Activated CD8-positive, alpha-beta memory T cell treated with anti-CD3 and anti-CD28 coated beads for 1 hour (primary cell): ENCODE measurements at regions not wholly inside any gene's neighbourhood (a gene's known extent, or its start where the extent isn't known, plus 50 kb on each side); places are given as distances from the start of the nearest gene placed in this dataset.

Source experiments
- DNase-seq, 2 donors: peaks; one replicate each; pipeline ENCODE4 v3.0.0-alpha.2; 2020; ENCODE audit warnings: low read depth in 1 of 2; ENCODE audit errors: extremely low read depth in 1 of 2

- no peak for DNase-seq
Measured at GRCh38 chr17:79185671-79186070, 111.0 kb downstream of the ENGASE start.

GRCh38 chr17:79184219-79184618, 109.6 kb downstream of the ENGASE start:
- DNase-seq = no peak

- no peak for DNase-seq
Measured at GRCh38 chr17:79183293-79184158, 108.9 kb downstream of the ENGASE start.

- no peak for DNase-seq
Measured at GRCh38 chr17:79183043-79183292, 108.3 kb downstream of the ENGASE start.

- DNase-seq = no peak
Measured at GRCh38 chr17:79182176-79183042, 107.8 kb downstream of the ENGASE start.

- no peak for DNase-seq
Measured at GRCh38 chr17:79180358-79181005, 105.9 kb downstream of the ENGASE start.

- DNase-seq = no peak
Measured at GRCh38 chr17:79179334-79179733, 104.7 kb downstream of the ENGASE start.

- no peak for DNase-seq
Measured at GRCh38 chr17:79177877-79178276, 103.3 kb downstream of the ENGASE start.

GRCh38 chr17:79176792-79177601, 102.4 kb downstream of the ENGASE start:
- DNase-seq = no peak

GRCh38 chr17:79174905-79175856, 100.6 kb downstream of the ENGASE start:
- DNase-seq = no peak

- no peak for DNase-seq
Measured at GRCh38 chr17:79174193-79174765, 99.7 kb downstream of the ENGASE start.

GRCh38 chr17:79171188-79171587, 96.6 kb downstream of the ENGASE start:
- DNase-seq = no peak

GRCh38 chr17:79169861-79170260, 95.2 kb downstream of the ENGASE start:
- DNase-seq = no peak

GRCh38 chr17:79169366-79169765, 94.7 kb downstream of the ENGASE start:
- no peak for DNase-seq

- no peak for DNase-seq
Measured at GRCh38 chr17:79168486-79169055, 93.9 kb downstream of the ENGASE start.

GRCh38 chr17:79167486-79167885, 92.9 kb downstream of the ENGASE start:
- DNase-seq = no peak

GRCh38 chr17:79165756-79166473, 91.3 kb downstream of the ENGASE start:
- DNase-seq = no peak

GRCh38 chr17:79164913-79165695, 90.5 kb downstream of the ENGASE start:
- DNase-seq = no peak
